ENCODE measurements at regions not wholly inside any gene's neighbourhood (a gene's known extent, or its start where the extent isn't known, plus 50 kb on each side); places are given as distances from the start of the nearest gene placed in this dataset.
"Not testable (repeated sequence)": the region's sequence is repeated elsewhere in the genome, so short reads cannot be mapped to it uniquely, and the experiment has no call there.

DNA sequence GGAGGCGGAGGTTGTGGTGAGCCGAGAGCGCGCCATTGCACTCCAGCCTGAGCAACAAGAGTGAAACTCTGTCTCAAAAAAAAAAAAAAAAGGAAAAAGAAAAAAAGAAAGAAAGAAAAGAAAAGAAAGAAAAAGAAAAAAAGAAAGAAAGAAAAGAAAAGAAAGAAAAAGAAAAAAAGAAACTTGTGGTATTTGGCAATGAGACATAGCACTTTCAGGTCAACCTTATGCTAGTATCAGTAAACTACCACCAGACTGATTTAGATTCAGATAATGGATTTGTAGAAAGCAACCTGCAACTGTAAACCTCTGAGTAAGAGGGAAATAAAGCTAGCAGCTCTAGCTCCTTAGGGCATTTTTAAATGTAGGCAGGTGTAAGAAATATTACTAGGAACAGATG, 144.0 kb upstream of the ZNF608 start:
- DNase-seq (ENCODE audit: low read depth in 4 of 4, low spot score in 2 of 4): not testable (repeated sequence)

DNA sequence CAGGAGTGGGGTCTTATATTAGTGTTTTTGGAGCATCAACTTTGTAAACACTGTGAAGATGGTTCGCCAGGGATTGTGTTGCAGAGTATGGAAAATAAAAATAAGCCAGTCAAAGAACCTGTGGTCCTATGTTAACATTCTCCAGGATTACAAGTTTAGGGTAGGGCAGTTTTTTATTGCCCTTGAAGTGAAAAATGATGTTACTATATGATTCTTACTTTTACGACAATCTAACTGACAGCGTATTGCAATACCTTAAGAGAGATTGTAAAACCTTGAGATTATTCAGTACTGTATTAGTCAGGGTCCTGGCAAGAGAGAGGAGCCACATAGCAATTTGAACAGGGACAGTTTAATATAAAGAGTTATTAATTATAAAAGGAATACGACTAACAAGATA, 144.7 kb upstream of the ZNF608 start:
- no peak for DNase-seq (ENCODE audit: low read depth in 4 of 4, low spot score in 2 of 4)

DNA sequence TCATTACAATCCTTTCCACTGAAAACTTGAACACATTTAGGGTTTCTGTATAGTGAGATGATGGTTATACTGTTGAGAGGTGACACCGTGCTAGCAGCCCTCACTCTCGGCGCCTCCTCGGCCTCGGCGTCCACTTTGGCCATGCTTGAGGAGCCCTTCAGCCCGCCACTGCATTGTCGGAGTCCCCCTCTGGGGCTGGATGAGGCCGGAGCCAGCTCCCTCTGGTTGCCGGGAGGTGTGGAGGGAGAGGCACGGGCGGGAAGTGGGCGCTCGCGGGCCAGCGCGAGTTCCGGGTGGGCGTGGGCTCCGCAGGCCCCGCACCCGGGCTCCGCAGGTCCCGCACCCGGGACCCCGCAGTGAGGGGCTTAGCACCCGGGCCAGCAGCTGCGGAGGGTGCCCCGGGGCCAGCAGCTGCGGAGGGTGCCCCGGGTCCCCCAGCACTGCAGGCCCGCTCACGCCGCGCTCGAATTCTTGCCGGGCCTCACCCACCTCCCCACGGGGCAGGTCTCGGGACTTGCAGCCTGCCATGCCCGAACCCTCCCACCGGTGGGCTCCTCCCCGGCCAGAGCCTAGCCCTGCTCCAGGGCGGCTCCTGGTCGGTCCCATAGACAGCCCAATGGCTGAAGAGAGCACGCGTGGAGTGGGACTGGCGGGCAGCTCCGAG, 145.9 kb upstream of the ZNF608 start:
- DNase-seq (ENCODE audit: low read depth in 4 of 4, low spot score in 2 of 4): no peak

DNA sequence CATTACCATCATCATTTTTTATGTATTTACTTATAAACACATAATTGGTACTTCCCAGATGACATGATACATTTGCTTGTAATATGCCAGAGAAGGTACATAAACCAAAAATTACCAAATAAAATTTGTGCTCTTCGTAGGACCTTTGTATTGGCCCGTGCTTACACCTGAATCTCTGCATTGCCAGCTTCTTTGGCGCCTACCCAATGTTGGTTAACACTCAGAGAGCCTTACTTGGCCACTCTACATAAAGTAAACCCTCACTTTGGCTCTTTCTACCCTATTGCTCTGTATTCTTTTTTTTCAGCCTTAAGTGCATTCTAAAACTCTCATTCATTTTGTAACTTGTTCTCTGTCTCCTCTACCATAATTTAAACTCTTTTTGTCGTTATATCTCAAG, 148.1 kb upstream of the ZNF608 start:
- DNase-seq (ENCODE audit: low read depth in 4 of 4, low spot score in 2 of 4): no peak

DNA sequence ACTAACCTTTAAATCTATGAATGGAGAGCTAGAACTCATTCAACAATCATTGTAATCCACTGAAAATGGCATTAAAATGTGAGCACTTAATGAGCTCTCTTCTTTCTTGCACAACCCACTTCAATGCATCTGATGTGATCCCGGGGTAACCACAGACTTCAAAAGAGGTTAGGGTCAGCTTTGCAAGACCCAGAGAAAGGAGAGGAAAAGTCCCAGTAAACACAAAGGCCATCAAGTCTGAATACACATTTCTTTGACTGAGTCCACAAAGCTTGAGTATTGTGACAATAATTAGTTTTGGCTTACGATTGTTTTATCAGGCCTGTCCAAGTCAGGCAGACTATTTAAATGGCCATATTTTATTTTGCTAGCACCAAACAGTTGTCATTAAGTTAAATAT, 148.8 kb upstream of the ZNF608 start:
- DNase-seq (ENCODE audit: low read depth in 4 of 4, low spot score in 2 of 4): no peak

DNA sequence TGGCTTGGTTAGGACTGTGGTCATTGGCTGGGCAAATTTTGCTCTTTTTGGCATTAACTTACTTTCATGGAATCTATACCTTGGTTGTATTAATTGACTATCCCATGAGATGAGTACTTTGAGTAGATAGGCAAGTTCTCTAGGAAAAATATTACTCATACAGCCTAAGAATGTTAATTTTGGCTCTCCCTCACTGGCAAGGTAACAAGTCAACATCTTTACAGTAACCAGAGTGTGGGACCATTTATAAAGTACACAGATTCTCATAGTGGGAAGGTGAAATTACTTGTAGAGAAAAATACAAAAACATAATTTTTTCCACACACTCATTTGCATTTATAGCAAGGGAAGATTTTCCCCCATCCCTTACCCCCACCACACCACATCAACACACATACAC, 154.6 kb upstream of the ZNF608 start:
- no peak for DNase-seq (ENCODE audit: low read depth in 4 of 4, low spot score in 2 of 4)

DNA sequence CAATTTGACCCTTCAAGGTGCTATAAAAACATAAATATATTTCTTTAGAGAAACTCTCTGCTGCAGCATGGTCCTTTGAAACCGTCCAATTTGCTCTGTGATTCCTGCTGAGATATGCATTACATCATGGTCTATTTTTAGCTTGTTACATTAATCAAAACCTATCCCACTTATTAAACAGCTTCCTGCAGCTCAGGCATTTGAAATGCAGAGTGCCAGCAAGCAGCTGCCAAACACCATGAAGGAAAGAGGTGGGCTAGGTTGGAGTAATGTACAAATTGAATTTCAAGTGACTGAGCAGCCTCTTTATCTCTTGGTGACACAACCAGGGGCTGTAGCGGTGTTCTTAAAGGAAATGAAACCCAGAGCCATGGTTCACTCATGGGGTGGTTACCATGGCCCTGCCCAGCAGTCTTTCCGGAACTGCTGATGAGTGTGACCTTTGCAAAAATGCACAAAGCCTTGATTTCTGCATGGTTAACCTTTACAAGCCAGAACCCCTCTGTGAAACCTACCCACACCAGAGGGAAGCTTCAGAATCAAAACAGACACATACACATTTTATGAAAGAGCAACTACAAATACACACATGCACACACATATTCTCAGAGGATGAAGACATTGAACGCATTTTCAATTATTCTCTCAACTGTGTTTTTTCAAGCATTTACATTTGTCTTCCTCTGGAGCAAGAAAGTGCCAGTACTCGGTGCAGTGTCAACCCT, 155.8 kb upstream of the ZNF608 start:
- no peak for DNase-seq (ENCODE audit: low read depth in 4 of 4, low spot score in 2 of 4)

DNA sequence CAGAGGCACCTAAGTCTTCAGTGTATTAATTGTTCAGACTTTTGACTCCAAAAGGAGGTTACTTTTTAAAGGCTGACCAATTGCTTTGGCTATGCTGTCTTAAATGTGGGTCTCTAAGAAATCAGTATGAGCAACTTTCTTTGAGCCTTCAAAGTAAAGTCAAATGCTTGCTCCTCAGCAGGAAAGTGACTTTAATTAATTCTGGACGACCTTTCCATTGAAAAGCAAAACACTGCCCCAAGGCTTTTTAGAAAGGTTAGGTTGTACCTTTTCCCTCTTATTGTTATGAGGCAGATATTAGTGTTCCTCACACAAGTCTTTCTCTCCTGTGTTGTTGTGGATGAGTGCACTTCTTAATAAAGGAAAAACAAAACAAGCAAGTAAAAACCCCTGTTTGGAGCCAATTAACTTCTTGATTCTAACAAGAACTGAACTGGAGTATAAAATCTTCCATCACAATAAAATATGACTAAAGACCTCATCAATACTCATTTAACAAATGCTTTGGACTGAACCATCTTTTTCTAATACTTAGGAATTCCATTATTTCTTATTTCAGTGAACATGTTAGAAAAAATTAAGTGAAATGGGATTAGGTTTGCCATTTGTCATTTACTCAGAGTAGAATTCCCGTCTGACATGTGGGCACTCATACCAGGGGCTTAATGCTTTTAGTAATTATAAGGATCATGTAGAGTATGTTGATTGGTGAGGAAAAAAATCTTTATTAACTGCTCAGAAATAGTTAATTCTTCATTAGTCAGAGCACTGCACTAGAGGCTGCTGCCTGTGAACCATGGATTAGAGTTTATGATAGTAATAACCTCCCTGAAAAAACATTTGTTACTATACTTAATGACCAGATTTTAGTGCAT, 159.1 kb upstream of the ZNF608 start:
- DNase-seq (ENCODE audit: low read depth in 4 of 4, low spot score in 2 of 4): no peak

DNA sequence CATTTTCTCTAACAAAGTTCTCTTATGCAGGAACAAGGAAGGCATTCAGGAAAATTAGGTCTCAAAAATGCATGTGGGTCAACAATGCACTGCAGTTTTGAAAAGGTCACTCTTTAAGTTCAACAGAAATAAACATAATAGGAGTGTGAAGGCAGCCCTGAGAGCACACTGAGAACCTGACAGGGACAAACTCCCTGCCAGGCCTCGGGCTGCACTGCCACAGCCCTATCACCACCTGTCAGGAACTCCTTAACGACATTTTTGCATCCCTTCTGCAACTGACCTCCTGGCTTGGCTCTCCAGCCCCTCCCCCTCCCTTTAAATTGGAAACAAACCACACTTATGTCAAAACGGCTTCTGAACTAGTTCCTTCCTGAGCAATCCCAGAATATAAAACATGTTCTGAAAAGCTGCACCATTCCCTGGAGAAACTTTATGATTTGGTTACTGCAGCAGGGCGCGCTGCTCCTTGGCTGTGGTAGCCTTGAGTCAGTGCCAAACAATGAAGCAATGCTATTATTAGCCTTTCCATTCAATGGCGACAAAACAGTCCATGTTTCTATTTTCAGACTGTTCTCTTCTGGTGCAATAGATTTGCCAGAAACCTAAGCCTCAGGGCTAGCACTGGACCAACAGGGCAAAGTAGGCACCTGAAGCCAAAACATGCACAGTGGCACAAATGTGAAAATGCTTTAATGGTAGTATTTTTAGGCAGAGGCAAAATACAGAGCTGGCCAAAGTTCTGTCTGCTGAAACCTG, 160.1 kb upstream of the ZNF608 start:
- DNase-seq (ENCODE audit: low read depth in 4 of 4, low spot score in 2 of 4): no peak

DNA sequence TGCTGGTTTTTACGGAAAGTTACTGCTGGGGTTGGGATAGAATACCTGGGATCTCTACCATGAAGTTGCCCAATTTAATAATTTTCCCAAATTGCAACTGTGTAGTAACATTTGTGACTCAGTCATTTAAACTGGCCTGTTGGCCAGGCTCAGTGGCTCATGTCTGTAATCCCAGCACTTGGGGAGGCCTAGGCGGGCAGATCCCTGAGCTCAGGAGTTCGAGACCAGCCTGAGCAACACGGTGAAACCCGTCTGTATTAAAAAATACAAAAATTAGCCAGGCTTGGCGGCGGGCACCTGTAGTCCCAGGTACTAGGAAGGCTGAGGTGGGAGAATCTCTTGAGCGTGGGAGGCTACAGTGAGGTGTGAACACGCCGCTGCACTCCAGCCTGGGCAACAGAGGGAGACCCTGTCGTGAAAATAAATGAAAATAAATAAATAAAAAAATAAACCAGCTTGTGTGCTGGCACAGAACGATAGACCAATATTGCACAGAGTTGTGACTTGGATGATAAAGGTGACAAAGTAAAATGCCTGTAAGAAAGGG, 160.7 kb upstream of the ZNF608 start:
- DNase-seq (ENCODE audit: low read depth in 4 of 4, low spot score in 2 of 4): no peak

DNA sequence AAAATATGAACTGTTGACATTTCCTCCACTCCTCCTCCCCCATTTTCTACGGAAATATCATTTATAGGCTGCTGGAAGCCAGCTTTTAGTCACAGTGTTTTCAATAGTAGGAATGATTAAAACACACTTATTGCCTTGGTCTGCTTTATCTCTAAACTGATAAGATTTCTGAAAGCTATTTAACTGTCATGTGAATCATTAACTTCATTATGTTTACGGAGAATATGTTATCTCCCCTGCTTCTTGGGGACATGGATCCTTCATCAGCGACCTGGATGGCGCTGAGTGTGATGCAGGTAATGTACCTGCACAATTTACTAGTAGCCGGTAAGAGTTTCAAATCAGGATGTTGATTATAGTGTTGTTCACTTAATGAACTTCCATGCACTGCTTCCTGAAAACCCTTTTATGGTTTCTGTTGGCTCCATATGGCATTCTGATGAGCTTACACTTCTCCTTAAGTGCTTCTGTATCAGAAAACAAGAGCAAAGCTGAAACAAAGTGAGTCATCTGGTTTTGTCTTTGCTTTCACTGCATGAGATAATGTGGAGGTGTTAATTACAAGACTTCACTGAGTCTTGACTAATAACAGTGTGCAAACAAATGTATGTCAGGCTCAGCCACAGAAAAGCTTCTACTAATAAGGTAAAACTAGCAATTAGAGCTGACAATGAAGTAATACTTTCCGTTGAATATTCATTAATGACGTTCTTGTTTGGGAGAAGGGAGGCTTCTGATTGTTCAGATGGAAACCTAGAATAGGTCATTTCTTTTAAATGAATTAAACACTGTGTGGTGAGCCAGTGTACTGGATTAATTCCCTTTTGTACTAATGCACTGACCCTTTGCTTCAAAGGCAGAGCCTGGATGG, 162.4 kb upstream of the ZNF608 start:
- no peak for DNase-seq (ENCODE audit: low read depth in 4 of 4, low spot score in 2 of 4)

DNA sequence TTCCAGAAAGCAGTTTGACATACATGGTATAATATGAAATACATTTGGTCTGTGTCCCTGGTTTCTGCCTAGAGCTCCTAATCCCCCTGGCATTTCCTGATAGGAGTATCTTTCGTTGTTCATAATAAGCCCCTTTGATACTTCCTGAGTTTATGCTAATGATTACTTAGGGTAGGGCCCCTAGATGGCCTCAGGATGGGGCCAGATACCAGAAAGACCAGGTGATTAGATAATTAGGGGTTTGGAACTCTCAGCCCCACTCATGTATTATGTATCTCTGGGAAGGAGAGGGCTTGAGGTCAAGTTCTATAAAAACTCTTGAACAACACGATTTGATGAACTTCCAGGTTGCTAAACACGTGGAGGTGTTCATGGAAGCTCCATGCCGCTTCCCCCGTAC, 163.3 kb upstream of the ZNF608 start:
- no peak for DNase-seq (ENCODE audit: low read depth in 4 of 4, low spot score in 2 of 4)

DNA sequence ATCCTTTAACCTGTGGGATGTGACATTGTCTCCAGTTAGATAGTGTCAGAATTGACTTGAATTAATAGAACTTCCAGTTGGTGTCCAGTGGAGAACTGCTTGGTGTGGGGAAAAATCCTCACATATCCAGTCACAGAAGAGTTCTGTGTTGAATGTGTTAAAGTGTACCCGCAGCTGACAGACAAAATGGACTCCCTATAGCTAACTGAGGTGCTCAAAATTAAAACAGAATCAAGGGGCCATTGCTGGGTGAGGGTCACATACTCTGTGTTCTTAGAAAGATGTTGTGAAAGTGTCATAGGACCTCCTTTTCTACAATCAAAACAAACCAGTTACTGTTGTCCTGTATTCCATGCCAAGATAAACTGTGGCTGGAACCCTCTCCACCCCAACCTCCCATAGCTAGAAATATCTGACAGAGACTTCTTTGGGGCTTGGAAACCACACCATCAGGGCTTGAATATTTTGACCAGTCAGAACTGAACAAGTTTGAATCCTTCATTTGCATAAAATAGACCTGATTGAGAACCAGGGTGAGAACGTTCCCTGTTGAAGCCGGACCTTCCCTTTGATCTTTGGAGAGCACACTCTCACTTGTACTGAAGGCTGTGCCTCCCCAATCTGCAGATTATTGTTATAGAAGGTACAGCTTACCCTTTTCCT, 164.0 kb upstream of the ZNF608 start:
- no peak for DNase-seq (ENCODE audit: low read depth in 4 of 4, low spot score in 2 of 4)

DNA sequence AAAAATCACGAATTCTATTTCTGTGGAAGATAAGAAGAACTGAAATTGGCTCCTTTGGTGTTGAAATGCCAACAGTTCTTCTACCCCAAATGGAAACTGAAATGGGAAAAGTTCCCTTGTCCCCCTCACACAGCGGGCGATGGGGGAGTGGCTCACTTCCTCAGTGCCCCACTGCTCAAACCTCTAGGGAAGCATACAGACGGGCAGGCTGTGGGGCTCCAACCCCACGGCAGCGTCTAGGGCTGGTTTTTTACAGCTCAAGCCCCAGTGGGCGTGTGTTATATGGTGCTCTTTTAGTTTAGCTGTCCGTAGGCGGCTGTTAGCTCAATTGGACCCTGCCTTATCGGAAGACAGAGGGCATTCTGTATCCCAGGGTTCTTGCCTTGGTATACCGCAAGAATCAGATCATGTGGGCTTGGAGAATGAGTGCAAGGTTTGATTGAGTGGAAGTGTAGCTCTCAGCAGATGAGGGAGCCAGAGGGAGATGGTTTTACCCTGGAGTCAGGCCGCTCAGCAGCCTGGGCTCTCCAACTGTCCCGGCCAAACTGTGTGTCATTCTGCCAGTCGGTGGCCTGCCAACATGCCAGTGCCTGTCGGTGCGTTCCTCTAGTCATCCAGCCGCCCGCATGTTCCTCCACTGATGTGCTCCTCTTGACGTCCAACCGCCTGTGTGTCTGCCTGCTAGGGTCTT, 166.3 kb upstream of the ZNF608 start:
- no peak for DNase-seq (ENCODE audit: low read depth in 4 of 4, low spot score in 2 of 4)

DNA sequence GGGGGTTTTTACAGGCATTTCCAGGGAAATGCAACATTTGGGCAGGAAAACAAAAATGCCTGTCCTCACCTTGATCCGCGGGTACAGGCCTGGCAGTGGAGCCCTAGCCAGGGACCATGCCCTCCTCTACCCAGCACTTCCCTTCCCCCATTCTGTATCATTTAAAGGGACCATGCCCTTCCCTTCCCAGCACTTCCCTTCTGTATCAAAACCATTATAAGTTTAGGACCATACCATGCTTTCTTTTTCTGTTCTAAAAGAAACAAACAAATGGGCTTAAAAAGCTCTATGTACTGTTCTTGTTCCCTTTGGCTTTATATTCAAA, 166.9 kb upstream of the ZNF608 start:
- DNase-seq (ENCODE audit: low read depth in 4 of 4, low spot score in 2 of 4): no peak

DNA sequence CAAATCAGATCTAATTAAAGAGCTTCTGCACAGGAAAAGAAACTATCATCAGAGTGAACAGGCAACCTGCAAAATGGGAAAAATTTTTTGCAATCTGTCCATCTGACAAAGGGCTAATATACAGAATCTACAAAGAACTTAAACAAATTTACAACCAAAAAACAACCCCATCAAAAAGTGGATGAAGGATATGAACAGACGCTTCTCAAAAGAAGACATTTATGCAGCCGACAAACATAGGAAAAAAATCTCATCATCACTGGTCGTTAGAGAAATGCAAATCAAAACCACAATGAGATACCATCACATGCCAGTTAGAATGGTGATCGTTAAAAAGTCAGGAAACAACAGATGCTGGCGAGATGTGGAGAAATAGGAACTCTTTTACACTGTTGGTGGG, 169.9 kb upstream of the ZNF608 start:
- not testable (repeated sequence) for DNase-seq (ENCODE audit: low read depth in 4 of 4, low spot score in 2 of 4)

DNA sequence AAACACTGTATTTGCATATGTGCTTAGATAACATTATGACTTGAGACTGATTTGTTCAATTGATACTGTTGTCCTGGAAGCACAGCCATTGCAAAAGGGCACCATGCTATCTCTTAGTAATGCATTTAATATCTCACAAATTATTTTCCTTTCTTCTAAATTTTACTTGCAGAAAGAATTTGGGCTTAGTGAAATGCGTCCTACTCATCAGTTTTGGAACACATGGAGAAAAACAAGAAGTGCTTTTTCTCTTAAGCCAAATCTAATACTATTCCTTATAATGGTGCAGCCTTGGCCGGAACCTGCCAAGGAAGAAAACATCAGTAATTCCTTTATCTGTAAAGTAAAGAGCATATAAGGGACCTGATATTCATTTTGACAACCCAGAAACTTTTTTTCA, 172.2 kb upstream of the ZNF608 start:
- no peak for DNase-seq (ENCODE audit: low read depth in 4 of 4, low spot score in 2 of 4)

DNA sequence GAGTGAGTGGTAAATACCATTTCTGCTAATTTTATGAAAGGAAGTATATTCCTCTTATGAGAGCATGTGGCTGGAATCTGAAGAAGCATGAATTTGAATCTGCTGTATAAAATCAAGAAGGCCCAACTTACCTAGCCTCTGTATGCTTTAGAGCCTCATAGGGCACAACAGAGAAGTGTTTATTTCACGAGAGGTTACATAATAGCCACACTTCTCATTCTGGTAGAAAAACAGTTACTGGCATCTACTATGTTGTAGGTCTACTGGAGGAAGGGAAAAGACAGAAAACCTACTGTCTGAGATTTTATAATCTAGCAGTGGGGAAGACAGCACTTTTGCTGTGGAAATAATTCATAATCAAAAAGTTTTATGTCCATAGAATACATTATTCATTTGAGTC, 172.6 kb upstream of the ZNF608 start:
- DNase-seq (ENCODE audit: low read depth in 4 of 4, low spot score in 2 of 4): no peak
